SK-N-SH treated with all-trans-retinoic acid at 6 μM for 48 hours (cell line): ENCODE measurements at regions not wholly inside any gene's neighbourhood (a gene's known extent, or its start where the extent isn't known, plus 50 kb on each side); places are given as distances from the start of the nearest gene placed in this dataset.

Experiments
- ARNTL ChIP-seq: fragments of 450-650 bp; formaldehyde crosslinking; IDR thresholded peaks from 2 replicates; pipeline ENCODE4 v1.5.0; 2020; ENCODE audit warnings: low read depth, mild to moderate bottlenecking, moderate library complexity, borderline replicate concordance
- BACH2 ChIP-seq: fragments of 250-450 bp; sonication (Bioruptor Pico); IDR thresholded peaks from 2 replicates; pipeline ENCODE4 v1.9.0; 2021; ENCODE audit warnings: mild to moderate bottlenecking, borderline replicate concordance
- CSDC2 ChIP-seq: fragments of 250-450 bp; sonication (Bioruptor Pico); IDR thresholded peaks from 2 replicates; pipeline ENCODE4 v1.5.0; 2020; ENCODE audit warnings: mild to moderate bottlenecking, moderate library complexity
- PATZ1 ChIP-seq: fragments of 250-450 bp; sonication (Bioruptor Pico); IDR thresholded peaks from 2 replicates; pipeline ENCODE4 v1.8.0; 2020; ENCODE audit warnings: mild to moderate bottlenecking, moderate library complexity, borderline replicate concordance
- POU6F1 ChIP-seq: fragments of 250-450 bp; sonication (Bioruptor Pico); IDR thresholded peaks from 2 replicates; pipeline ENCODE4 v1.8.0; 2021; ENCODE audit warnings: low read depth, mild to moderate bottlenecking, moderate library complexity, borderline replicate concordance
- PPARA ChIP-seq: fragments of 250-450 bp; sonication (Bioruptor Pico); IDR thresholded peaks from 2 replicates; pipeline ENCODE4 v1.5.0; 2020; ENCODE audit warnings: mild to moderate bottlenecking, borderline replicate concordance
- RARB ChIP-seq: fragments of 250-450 bp; sonication (Bioruptor Pico); IDR thresholded peaks from 2 replicates; pipeline ENCODE4 v1.8.0; 2021; ENCODE audit warnings: mild to moderate bottlenecking, moderate library complexity
- SNAI2 ChIP-seq: fragments of 250-450 bp; sonication (Bioruptor Pico); IDR thresholded peaks from 2 replicates; pipeline ENCODE4 v1.5.0; 2020; ENCODE audit warnings: mild to moderate bottlenecking, moderate library complexity
- TCF4 ChIP-seq: fragments of 250-450 bp; sonication (Bioruptor Pico); IDR thresholded peaks from 2 replicates; pipeline ENCODE4 v1.8.0; 2021; ENCODE audit warnings: mild to moderate bottlenecking, moderate library complexity, borderline replicate concordance
- TOX ChIP-seq: fragments of 250-450 bp; sonication (Bioruptor Pico); IDR thresholded peaks from 2 replicates; pipeline ENCODE4 v1.8.0; 2021; ENCODE audit warnings: mild to moderate bottlenecking, moderate library complexity, borderline replicate concordance
- TSHZ2 ChIP-seq: fragments of 250-450 bp; sonication (Bioruptor Pico); IDR thresholded peaks from 2 replicates; pipeline ENCODE4 v1.5.0; 2020; ENCODE audit warnings: mild to moderate bottlenecking, moderate library complexity
- ZC3H10 ChIP-seq: fragments of 250-450 bp; sonication (Bioruptor Pico); IDR thresholded peaks from 2 replicates; pipeline ENCODE4 v1.5.1; 2021; ENCODE audit warnings: mild to moderate bottlenecking, moderate library complexity
- ZFP30 ChIP-seq: fragments of 450-650 bp; formaldehyde crosslinking; IDR thresholded peaks from 2 replicates; pipeline ENCODE4 v1.5.0; 2022; ENCODE audit warnings: mild to moderate bottlenecking, moderate library complexity

GRCh38 chr2:221810650-221811049 is 238.5 kb upstream of the EPHA4 start:
- no peak for TF ChIP-seq SNAI2
- TF ChIP-seq PATZ1 = no peak
- no peak for TF ChIP-seq CSDC2 (CRISPR knock-in tag)
- no peak for TF ChIP-seq TOX (CRISPR knock-in tag)
- TF ChIP-seq BACH2 (CRISPR knock-in tag) = no peak
- no peak for TF ChIP-seq ZFP30 (CRISPR knock-in tag)
- TF ChIP-seq ARNTL (CRISPR knock-in tag) = no peak
- TF ChIP-seq PPARA = no peak
- TF ChIP-seq POU6F1 (CRISPR knock-in tag) = no peak
- TF ChIP-seq TCF4 (CRISPR knock-in tag) = no peak
- TF ChIP-seq TSHZ2 = no peak
- TF ChIP-seq ZC3H10 (CRISPR knock-in tag) = no peak
- TF ChIP-seq RARB (CRISPR knock-in tag) = no peak
